Mucosa of descending colon (tissue), 3 donors: ENCODE measurements at regions not wholly inside any gene's neighbourhood (a gene's known extent, or its start where the extent isn't known, plus 50 kb on each side); places are given as distances from the start of the nearest gene placed in this dataset.

ENCODE experiments used
- ATAC-seq: fragments of 200-7000 bp; cut with Tn5 transposase; one replicate; pipeline ENCODE4 v1.9.1; 2020; ENCODE audit warnings: mild to moderate bottlenecking, moderate library complexity
- DNase-seq, 3 donors: peaks; one replicate each; pipeline ENCODE4 v3.0.0-alpha.2; 2020
- H3K36me3 ChIP-seq: fragments of 200-600 bp; one replicate; pipeline ENCODE4 v1.8.0; 2021; ENCODE audit warnings: low read depth, mild to moderate bottlenecking
- H3K4me1 ChIP-seq: fragments of 200-600 bp; one replicate; pipeline ENCODE4 v1.8.0; 2021; ENCODE audit warnings: low read depth, mild to moderate bottlenecking
- H3K4me3 ChIP-seq: fragments of 200-600 bp; one replicate; pipeline ENCODE4 v1.8.0; 2021; ENCODE audit warnings: mild to moderate bottlenecking
- H3K9me3 ChIP-seq: fragments of 200-600 bp; one replicate; pipeline ENCODE4 v1.8.0; 2021; ENCODE audit warnings: mild to moderate bottlenecking
- CTCF ChIP-seq: fragments of 200-600 bp; IDR thresholded peaks from one replicate; pipeline ENCODE4 v1.8.0; 2022; ENCODE audit warnings: antibody characterized with exemption, mild to moderate bottlenecking
- intact Hi-C, 2 donors: fragments of 100-400 bp; cut with DNase I in 1 of 2; cut with micrococcal nuclease in 1 of 2; formaldehyde crosslinking; loops; one replicate each; pipeline versions ENCODE4 v1.11.0 to v1.11.1; 2022; cut with DNase I, micrococcal nuclease
- donor health status: DM: no; HTN: no; CAD: no; lungs with moderate emphysema.
- donor health status: DM: no; HTN: no; CAD: no.
- donor health status: DM: no; HTN: yes; CAD: no.

DNA sequence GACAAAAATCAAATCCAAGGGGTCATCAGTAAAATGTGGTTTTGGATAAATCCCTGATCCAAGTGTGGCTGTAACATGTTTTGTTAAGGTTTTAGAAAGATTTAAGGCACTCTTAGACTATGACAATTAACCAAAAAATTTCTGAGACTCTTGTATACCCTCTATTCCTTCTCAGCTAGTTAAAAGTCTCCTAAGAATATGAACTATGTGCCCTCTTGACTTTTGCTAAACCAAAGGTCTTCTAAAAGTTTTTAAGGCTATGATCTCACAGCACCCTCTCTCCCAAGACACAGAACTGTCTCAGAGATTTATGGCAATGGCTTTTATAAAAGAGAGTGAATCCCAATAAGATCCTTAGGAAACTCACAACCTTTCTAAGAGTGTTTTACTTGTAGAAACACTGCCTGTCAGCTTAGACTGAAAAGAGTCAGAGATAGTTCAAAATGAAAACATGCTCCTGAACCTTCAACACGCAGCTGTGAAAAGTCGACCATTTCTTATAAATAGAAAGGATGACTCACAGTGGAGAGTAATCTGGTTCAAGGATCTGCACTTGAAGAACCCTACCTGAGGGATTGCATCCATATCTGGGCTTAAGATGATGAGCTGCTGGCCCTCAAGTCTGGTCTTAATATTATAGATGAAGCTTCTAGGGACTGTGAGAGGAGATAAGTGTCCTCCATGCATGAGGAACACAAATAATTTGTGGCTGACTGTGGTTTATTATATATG, 388.4 kb upstream of the GJE1 start:
- no peak for TF ChIP-seq CTCF
- intact Hi-C loops: no loop called here

DNA sequence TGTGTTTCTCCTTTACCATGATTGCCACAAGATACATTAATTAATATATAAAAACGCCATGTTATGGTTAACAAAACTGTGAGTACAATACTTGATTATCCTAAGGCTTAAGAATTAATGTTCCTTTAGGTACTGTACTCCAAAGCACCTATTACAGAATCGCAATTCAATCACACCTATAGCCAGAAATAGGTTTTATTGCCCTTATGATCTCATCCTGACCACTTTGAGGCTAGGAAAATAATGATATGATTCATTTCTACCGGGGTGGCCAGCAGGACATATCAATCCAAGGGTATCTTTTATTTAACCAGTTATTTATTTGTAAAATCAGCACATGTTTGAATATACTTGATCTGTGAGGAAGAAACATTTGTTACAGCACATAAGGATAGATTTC, 396.6 kb upstream of the GJE1 start:
- TF ChIP-seq CTCF: no peak
- intact Hi-C loops: no loop called here
- Histone ChIP-seq H3K9me3 (no peaks in the 10 kb centered on the region), H3K4me3 (no peak overlapping the region), H3K4me1 (no peaks in the 10 kb centered on the region), H3K36me3 (no peaks in the 10 kb centered on the region)
- DNase-seq (no peak), ATAC-seq (no peak)

More for the DNA sequence above, 388.4 kb upstream of the GJE1 start:
- ATAC-seq (no peak), DNase-seq (no peak)
- H3K36me3 ChIP-seq: no peaks in the 10 kb centered on the region
- H3K4me3 ChIP-seq: no peak overlapping the region
- H3K4me1 ChIP-seq: no peaks in the 10 kb centered on the region
- H3K9me3 ChIP-seq: peaks cover 8% of the 10 kb centered on the region

GRCh38 chr6:141735126-141735525, 397.6 kb upstream of the GJE1 start:
- Histone ChIP-seq H3K4me1 (no peaks in the 10 kb centered on the region), H3K36me3 (no peaks in the 10 kb centered on the region), H3K9me3 (no peaks in the 10 kb centered on the region), H3K4me3 (no peak overlapping the region)
- DNase-seq: no peak
- intact Hi-C loops: no loop called here
- TF ChIP-seq CTCF: no peak
- no peak for ATAC-seq

DNA sequence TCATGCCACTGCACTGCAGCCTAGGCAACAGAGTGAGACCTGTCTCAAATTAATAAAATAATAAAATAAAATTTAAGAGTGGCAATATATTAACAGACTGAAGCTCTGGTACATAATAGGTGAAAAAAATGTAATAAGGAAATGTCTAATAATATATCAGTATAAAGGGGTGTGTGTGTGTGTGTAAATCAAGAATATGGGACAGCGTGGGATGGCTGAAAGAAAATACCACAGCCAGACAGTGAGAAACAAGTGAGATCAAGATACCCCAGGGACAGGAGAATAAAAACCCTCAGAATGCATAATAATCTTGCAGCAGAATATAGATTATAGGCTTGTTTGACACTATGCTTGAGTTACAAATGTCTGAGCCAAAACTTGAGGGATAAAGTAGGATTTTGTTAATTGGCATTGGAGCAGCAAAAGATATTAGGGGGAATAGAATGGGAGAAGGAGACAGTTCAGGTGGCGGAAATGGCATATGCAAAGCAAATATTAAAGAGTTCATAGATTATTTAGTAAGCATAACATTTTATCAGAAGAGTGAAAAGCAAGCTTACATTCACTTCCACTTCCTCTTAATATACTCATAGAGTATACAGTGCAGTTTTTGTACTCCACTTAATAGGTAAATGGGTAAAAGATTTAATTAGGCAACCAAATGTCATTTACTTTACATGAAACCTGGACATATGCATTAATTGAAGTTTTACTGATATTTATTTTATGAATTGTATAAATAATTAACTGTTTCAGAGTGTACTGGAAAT, 398.5 kb upstream of the GJE1 start:
- DNase-seq: no peak
- no peak for TF ChIP-seq CTCF
- ATAC-seq: no peak
- intact Hi-C loops: no loop called here
- H3K4me3 ChIP-seq: no peak overlapping the region
- no peaks in the 10 kb centered on the region for H3K4me1 ChIP-seq
- H3K9me3 ChIP-seq: no peaks in the 10 kb centered on the region
- H3K36me3 ChIP-seq: no peaks in the 10 kb centered on the region

GRCh38 chr6:141729146-141729545, 403.6 kb upstream of the GJE1 start:
- Histone ChIP-seq H3K4me1 (no peaks in the 10 kb centered on the region), H3K9me3 (no peaks in the 10 kb centered on the region), H3K4me3 (no peak overlapping the region), H3K36me3 (no peaks in the 10 kb centered on the region)
- no peak for ATAC-seq
- intact Hi-C loops: no loop called here
- no peak for TF ChIP-seq CTCF
- DNase-seq: no peak
